ENCODE measurements at regions not wholly inside any gene's neighbourhood (a gene's known extent, or its start where the extent isn't known, plus 50 kb on each side); places are given as distances from the start of the nearest gene placed in this dataset.

GRCh38 chr12:28811457-28811856 lies 337.6 kb upstream of the FAR2 start:
- no peak for DNase-seq (ENCODE audit: extremely low read depth, low read depth)

GRCh38 chr12:28814246-28814645 lies 334.8 kb upstream of the FAR2 start:
- DNase-seq (ENCODE audit: extremely low read depth, low read depth), result no peak

DNA sequence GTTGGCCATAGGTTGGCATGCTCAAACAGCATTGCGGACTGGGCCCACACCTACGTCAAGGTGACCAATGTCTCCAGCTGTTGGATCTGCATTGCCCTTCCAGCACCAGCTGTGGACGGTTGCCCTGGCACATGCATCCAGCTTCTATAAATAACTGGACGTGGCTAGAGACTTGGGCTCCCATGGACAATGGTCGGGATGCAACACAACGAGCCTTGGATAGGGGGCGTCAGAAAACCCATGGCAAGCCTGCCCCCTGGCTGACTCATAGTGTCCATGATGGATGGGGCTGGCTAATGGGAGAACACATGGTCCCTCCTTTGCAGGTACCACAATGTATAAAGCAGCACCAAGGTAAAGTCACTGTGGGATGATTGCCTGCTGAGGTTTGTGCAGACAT lies 331.6 kb upstream of the FAR2 start:
- no peak for DNase-seq (ENCODE audit: extremely low read depth, low read depth)

- no peak for DNase-seq (ENCODE audit: extremely low read depth, low read depth)
Observed at GRCh38 chr12:28824193-28824846, 324.8 kb upstream of the FAR2 start.

DNA sequence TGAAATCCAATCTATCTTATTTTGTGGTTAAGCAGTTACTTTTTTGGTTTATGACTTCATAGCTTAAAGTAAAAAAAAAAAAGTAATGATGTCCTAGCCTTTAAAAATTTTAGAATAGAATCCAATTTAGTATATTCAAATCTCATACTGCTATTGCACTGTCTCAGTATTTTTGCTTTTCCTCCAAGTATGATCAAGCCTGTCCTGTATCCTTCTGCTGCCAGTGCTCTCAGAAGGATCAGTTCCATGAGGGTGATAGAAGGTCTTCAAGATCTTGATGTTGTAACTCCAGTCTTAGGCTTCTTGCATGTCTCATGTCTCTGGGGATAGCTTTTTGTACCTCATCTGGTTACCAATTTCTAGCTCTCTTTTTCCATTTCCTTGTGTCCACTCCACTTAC lies 324.2 kb upstream of the FAR2 start:
- no peak for DNase-seq (ENCODE audit: extremely low read depth, low read depth)

GRCh38 chr12:28826766-28827165 lies 322.3 kb upstream of the FAR2 start:
- DNase-seq (ENCODE audit: extremely low read depth, low read depth), result no peak

DNA sequence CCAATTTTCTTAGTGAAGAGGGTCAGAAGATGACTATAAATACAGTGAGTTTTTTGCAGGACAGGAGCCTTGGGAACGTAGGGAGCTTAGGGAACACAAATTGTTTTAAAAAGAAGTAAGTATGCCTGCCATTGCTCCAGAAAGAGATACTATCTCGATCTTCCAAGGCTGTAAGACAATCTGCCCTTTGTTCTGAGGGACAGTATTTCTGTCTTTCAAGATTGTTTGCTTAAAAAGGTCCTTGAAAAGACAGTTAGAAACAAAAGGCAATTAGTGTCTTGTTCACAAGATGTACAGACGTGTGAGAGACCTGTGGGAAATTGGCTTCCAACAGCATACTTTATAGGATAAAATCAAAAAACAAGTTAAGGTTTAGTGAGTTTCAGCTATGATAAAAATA lies 321.2 kb upstream of the FAR2 start:
- no peak for DNase-seq (ENCODE audit: extremely low read depth, low read depth)

GRCh38 chr12:28828318-28828717 lies 320.8 kb upstream of the FAR2 start:
- no peak for DNase-seq (ENCODE audit: extremely low read depth, low read depth)

DNA sequence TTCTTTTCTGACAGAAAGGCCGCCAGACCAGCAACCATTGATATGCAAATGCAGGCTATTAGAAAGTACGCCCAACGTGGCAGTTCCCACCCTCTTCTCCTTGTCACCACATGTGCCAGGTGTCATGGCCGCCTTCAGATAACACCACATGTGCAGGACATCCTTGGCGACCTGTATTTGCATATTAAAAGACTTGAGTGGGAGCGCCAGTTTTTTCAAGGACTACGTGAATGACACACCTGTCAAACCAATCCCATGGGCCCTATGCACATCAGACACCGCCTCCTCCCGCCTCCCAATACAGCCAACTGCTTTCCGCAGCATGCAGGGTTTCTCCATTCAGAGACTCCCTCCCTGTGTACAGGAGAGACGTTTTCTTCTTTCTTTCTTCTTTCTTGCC lies 318.6 kb upstream of the FAR2 start:
- DNase-seq (ENCODE audit: extremely low read depth, low read depth), result no peak

- DNase-seq (ENCODE audit: extremely low read depth, low read depth), result no peak
Observed at GRCh38 chr12:28844718-28845117, 304.4 kb upstream of the FAR2 start.

DNA sequence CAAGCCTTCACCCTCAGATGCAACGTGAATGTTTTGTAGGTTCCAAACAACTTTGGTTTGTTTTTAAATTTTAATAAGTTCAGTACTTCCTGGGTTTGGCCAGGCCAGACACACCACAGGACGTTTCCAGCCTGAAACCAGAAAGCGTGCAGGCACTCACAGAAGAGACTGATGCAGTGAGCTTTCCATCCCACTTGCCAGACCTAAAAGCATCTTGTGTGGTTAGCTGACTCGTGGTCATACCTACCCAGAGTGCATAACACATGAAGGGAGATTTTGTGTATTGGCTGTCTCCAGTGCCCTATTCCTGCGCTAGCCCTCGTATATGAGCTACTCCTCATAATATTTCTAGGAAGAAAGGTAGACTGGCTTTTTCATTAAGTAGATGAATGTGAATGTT lies 297.3 kb upstream of the FAR2 start:
- no peak for DNase-seq (ENCODE audit: extremely low read depth, low read depth)

DNA sequence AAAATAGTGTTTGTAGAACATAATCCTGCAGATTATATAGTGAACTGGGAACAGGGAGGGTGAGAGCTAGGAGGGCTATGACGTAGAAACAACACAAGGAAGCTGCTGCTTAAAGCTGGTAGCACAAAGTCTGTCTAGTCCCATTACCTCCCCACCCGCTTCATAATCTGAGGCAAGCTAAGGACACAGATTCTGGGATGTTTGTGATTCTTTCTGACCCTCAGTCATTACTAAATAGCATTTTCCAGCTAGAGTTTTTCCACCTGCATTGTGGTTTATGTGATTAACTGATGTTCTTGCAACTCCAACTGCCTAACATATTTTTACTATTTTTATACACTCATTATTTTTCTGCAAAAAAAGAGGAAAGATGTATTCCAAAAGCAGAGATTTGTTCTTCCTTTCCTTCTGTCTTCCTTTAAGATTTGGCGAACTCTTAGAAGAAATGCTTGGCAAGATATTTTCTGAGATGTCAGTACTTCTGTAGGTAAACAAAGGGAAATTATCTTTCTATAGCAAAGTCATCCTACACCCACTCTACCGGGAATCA lies 293.2 kb upstream of the FAR2 start:
- DNase-seq (ENCODE audit: extremely low read depth, low read depth), result no peak

DNA sequence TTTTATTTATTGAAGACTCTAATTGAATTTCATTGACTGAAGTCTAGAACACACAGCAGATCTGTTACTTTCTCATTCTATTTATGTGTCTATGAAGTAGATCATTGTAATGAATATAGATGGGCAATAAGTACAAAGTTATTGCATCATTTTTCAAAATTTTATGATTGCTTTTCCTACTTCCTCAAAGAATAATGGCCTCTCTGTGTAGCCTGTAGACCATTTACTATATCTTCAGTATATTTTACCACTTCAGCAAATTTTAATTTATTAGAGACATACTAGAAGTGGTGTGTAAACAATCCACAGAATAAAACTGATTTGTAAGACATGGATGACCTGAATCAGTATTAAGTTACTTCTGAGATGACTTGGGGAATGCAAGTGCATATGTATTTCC lies 291.7 kb upstream of the FAR2 start:
- DNase-seq (ENCODE audit: extremely low read depth, low read depth), result no peak

- no peak for DNase-seq (ENCODE audit: extremely low read depth, low read depth)
Observed at GRCh38 chr12:28859551-28859950, 289.5 kb upstream of the FAR2 start.

DNA sequence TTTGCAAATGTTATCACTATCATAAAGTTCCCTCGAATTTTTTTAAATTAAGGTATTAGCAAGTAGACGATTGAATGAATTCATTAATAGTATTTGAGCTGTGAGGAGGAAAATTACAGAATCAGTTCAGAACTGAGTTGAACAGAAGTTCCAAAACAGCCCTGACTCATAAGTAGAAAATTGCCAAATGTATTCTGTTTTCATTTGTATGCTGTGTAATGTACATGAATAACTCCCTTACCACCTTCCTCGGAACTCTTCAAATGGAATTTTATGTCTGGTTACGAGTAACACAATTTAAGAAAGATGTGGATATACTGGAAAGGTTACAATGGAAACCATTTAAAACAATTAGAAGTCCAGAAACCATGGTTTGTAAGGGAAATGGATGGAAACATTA lies 283.3 kb upstream of the FAR2 start:
- no peak for DNase-seq (ENCODE audit: extremely low read depth, low read depth)

GRCh38 chr12:28866296-28866695 lies 282.8 kb upstream of the FAR2 start:
- DNase-seq (ENCODE audit: extremely low read depth, low read depth), result no peak

DNA sequence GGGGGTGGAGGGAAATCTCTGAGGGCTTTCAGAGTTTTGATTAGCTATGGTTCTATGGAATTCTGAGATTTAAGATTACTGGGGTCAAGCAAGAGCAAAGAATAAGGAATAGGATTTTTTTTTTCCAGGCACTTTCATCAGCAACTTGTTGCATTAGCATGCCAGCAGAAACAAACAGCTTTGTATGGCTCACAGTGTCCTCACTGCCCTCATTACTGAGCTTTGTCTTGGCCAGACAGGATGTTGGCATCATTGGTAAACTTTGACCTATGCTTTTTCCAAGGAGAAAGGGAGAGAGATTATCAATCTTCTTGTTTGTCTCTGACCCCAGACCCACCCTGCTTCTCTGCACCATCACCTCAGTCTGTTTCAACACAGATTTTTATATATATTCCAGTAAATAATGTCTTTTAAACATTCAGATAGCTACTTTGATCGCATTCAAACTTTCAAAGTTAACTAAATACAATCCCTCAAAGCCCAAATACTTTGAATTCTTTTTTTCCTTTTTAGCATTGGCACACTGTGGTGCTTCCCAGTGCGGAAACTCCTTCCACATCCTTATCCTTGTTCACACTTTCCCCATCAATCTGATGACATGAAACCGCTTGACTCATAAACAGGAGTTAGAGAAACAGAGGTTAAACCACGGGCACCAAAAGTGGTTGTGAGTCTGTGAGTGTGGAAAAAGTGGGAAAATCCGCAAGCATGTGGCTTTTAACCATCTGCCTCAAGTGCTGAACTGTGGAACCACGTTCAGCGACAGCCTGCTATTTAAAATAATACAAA lies 282.2 kb upstream of the FAR2 start:
- no peak for DNase-seq (ENCODE audit: extremely low read depth, low read depth)

GRCh38 chr12:28868414-28868813 lies 280.7 kb upstream of the FAR2 start:
- no peak for DNase-seq (ENCODE audit: extremely low read depth, low read depth)

DNA sequence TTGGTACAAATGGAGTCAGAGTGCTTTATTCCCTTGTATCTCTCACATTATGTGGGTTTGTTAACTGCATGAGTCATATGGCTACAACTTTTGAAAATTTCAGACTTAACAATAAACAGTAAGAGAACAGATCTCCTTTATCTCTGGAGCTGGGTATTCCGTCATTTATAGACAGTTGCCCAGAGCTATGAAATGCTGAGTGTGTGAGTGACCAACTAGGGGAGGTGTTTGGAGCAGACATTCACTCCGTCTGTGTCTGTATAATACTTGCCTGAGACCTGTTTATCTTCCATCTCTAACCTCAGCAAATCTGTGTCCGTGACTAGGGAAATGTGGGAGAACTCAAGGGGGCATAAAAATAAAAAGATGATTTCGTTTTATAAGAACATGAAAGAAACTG lies 279.9 kb upstream of the FAR2 start:
- DNase-seq (ENCODE audit: extremely low read depth, low read depth), result peak; percentile 44

- DNase-seq (ENCODE audit: extremely low read depth, low read depth), result no peak
Observed at GRCh38 chr12:28870839-28871440, 278.1 kb upstream of the FAR2 start.

DNA sequence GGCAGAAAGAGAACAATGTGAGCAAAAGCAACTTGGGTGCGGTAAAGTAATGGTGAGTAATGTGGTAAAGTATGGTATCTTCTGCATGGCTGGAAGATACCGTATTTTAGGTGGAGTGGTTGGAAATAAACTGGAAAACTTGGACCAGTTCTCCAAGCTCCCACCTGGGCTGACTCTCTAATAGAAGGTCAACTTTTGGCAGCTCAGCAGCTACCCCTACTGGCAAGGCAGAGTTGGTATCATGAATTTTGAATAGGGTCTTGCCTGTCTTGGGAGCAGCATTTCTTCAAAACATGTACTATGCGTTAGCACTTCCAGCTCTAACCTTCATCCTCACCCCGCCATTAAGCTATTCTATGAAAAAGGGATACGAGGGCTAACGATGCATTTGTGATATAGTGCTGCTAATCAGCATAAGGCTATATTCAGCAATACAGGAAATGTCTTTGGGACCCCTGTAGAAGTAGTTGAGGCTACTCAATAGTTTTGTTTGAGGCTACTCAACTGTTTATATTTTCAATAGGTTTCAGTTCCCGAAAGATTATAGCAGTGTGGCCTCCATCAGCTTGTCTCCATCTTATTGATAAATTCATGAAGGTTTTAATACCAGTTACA lies 276.3 kb upstream of the FAR2 start:
- peak; percentile 54 for DNase-seq (ENCODE audit: extremely low read depth, low read depth)
